ENCODE measurements at regions not wholly inside any gene's neighbourhood (a gene's known extent, or its start where the extent isn't known, plus 50 kb on each side); places are given as distances from the start of the nearest gene placed in this dataset.

GRCh38 chr20:51937779-51938178 lies 135.5 kb upstream of the SALL4 start:
- TF ChIP-seq CTCF (IDR thresholded peaks at IDR 0.05) = no peak
- no peak for TF ChIP-seq POLR2A (IDR thresholded peaks at IDR 0.05)

All from adrenal gland (tissue), 5 donors.